Mesenchymal stem cell (in vitro differentiated cells and primary cell): ENCODE measurements at regions not wholly inside any gene's neighbourhood (a gene's known extent, or its start where the extent isn't known, plus 50 kb on each side); places are given as distances from the start of the nearest gene placed in this dataset.
A peak's percentile ranks its signal among the peaks of the same experiment; 100 is the strongest.

Experiments used
- DNase-seq: peaks from one replicate; pipeline ENCODE4 v3.0.0-alpha.2; 2013
- H2AFZ ChIP-seq: one replicate; pipeline ENCODE4 v1.6.1; 2013; ENCODE audit warnings: low read depth, mild to moderate bottlenecking, control low read depth, inconsistent platforms, low read length, moderate library complexity
- H2AK5ac ChIP-seq: 2 replicates; pipeline ENCODE4 v1.6.1; 2013; ENCODE audit warnings: low read length, moderate library complexity, mild to moderate bottlenecking, inconsistent platforms; ENCODE audit not compliant: severe bottlenecking
- H2BK120ac ChIP-seq: one replicate; pipeline ENCODE4 v1.6.1; 2013; ENCODE audit warnings: low read depth, mild to moderate bottlenecking, inconsistent platforms, low read length, moderate library complexity
- H2BK12ac ChIP-seq, 2 experiments: one replicate each; pipeline ENCODE4 v1.6.1; 2013; ENCODE audit warnings: inconsistent platforms in 2 of 2, low read length in 2 of 2, mild to moderate bottlenecking in 2 of 2, moderate library complexity in 2 of 2, control low read depth in 1 of 2
- H2BK15ac ChIP-seq: one replicate; pipeline ENCODE4 v1.6.1; 2013; ENCODE audit warnings: mild to moderate bottlenecking, low read depth, inconsistent platforms; ENCODE audit not compliant: poor library complexity, severe bottlenecking
- H2BK5ac ChIP-seq: 2 replicates; pipeline ENCODE4 v1.6.1; 2013; ENCODE audit warnings: low read depth, mild to moderate bottlenecking, low read length, control low read depth, inconsistent platforms; ENCODE audit not compliant: poor library complexity, severe bottlenecking
- H3K14ac ChIP-seq, 2 experiments: one replicate each; pipeline ENCODE4 v1.6.1; 2013; ENCODE audit warnings: inconsistent platforms in 2 of 2, low read length in 2 of 2, control low read depth in 1 of 2, mild to moderate bottlenecking in 1 of 2, moderate library complexity in 1 of 2
- H3K18ac ChIP-seq, 2 experiments: one replicate each; pipeline ENCODE4 v1.6.1; 2013; ENCODE audit warnings: inconsistent platforms in 2 of 2, low read length in 2 of 2, control low read depth in 1 of 2, low read depth in 1 of 2, mild to moderate bottlenecking in 1 of 2
- H3K23ac ChIP-seq, 2 experiments: one replicate each; pipeline ENCODE4 v1.6.1; 2013; ENCODE audit warnings: inconsistent platforms in 2 of 2, low read length in 2 of 2, mild to moderate bottlenecking in 2 of 2, moderate library complexity in 2 of 2, control low read depth in 1 of 2
- H3K27ac ChIP-seq: 2 replicates; pipeline ENCODE4 v1.5.1; 2013; ENCODE audit warnings: mild to moderate bottlenecking, moderate library complexity, low read length, control low read depth, inconsistent platforms; ENCODE audit not compliant: poor library complexity, severe bottlenecking
- H3K27me3 ChIP-seq, 2 experiments: 2 replicates each; pipeline versions ENCODE4 v1.6.1 to v1.7.0; 2013; ENCODE audit warnings: low read length in 2 of 2, mild to moderate bottlenecking in 2 of 2, moderate library complexity in 2 of 2, control low read depth in 1 of 2, inconsistent platforms in 1 of 2; ENCODE audit not compliant: control insufficient read depth in 1 of 2, insufficient read depth in 1 of 2
- H3K36me3 ChIP-seq, 2 experiments: 2 replicates each; pipeline versions ENCODE4 v1.6.1 to v1.7.0; 2013; ENCODE audit warnings: low read length in 2 of 2, control low read depth in 1 of 2, inconsistent platforms in 1 of 2, low read depth in 1 of 2, mild to moderate bottlenecking in 1 of 2; ENCODE audit not compliant: insufficient read depth in 2 of 2, control insufficient read depth in 1 of 2
- H3K4ac ChIP-seq, 2 experiments: one replicate each; pipeline ENCODE4 v1.6.1; 2013; ENCODE audit warnings: inconsistent platforms in 2 of 2, low read length in 2 of 2, mild to moderate bottlenecking in 2 of 2, moderate library complexity in 2 of 2, control low read depth in 1 of 2, low read depth in 1 of 2
- H3K4me1 ChIP-seq: 2 replicates; pipeline ENCODE4 v1.6.1; 2013; ENCODE audit warnings: low read depth, low read length, control low read depth; ENCODE audit not compliant: control insufficient read depth, insufficient read depth
- H3K4me2 ChIP-seq: 2 replicates; pipeline ENCODE4 v1.6.1; 2013; ENCODE audit warnings: low read length, mild to moderate bottlenecking, inconsistent platforms; ENCODE audit not compliant: poor library complexity, severe bottlenecking
- H3K4me3 ChIP-seq, 2 experiments: 2 replicates each; pipeline versions ENCODE4 v1.5.1 to v1.7.0; 2013; ENCODE audit warnings: low read length in 2 of 2, mild to moderate bottlenecking in 2 of 2, control low read depth in 1 of 2, low read depth in 1 of 2; ENCODE audit not compliant: insufficient read depth in 1 of 2
- H3K79me1 ChIP-seq: replicated peaks from 2 replicates; pipeline ENCODE4 v1.6.1; 2013; ENCODE audit warnings: mild to moderate bottlenecking, control low read depth, low read length, inconsistent platforms; ENCODE audit not compliant: poor library complexity, severe bottlenecking
- H3K9ac ChIP-seq: 2 replicates; pipeline ENCODE4 v1.7.0; 2013; ENCODE audit warnings: mild to moderate bottlenecking, low read length, moderate library complexity
- H3K9me3 ChIP-seq: 2 replicates; pipeline ENCODE4 v1.7.0; 2013; ENCODE audit warnings: mild to moderate bottlenecking, low read length; ENCODE audit not compliant: control insufficient read depth
- H4K8ac ChIP-seq: one replicate; pipeline ENCODE4 v1.6.1; 2013; ENCODE audit warnings: inconsistent platforms, mild to moderate bottlenecking, low read length, moderate library complexity
- H4K91ac ChIP-seq: one replicate; pipeline ENCODE4 v1.6.1; 2013; ENCODE audit warnings: mild to moderate bottlenecking, low read length, inconsistent platforms
- WGBS: methylation state at CpG from one replicate; pipeline ENCODE4 v1.1.7; 2013; ENCODE audit warnings: mixed read lengths; 5-methylcytosine and 5-hydroxymethylcytosine counted together

GRCh38 chr17:77378318-77379064, 237.7 kb downstream of the SEC14L1 start:
- Histone ChIP-seq H3K9ac (no peak overlapping the region), H3K14ac (peak overlapping the region in 1 of 2 experiments; percentile 26), H3K36me3 (peaks cover 3 to 40% of the 10 kb centered on the region in 2 experiments), H3K4me1 (peaks cover 75% of the 10 kb centered on the region), H2BK12ac (no peak overlapping the region), H3K23ac (peak overlapping the region in 1 of 2 experiments; percentile 51), H2BK120ac (no peak overlapping the region), H3K4me3 (no peak overlapping the region), H3K27ac (no peak overlapping the region), H3K18ac (peak overlapping the region in 1 of 2 experiments; percentile 4), H3K9me3 (no peaks in the 10 kb centered on the region), H2AK5ac (no peak overlapping the region), H3K4me2 (no peak overlapping the region), H4K8ac (no peak overlapping the region), H4K91ac (peak overlapping the region; percentile 22), H3K79me1 (peaks cover 9% of the 10 kb centered on the region), H2AFZ (no peak overlapping the region), H2BK5ac (no peak overlapping the region), H2BK15ac (no peak overlapping the region), H3K4ac (peak overlapping the region in 1 of 2 experiments; percentile 24), H3K27me3 (no peaks in the 10 kb centered on the region)
- DNase-seq = no peak
- 97% methylated on average over 21 of the region's 22 CpGs for WGBS

DNA sequence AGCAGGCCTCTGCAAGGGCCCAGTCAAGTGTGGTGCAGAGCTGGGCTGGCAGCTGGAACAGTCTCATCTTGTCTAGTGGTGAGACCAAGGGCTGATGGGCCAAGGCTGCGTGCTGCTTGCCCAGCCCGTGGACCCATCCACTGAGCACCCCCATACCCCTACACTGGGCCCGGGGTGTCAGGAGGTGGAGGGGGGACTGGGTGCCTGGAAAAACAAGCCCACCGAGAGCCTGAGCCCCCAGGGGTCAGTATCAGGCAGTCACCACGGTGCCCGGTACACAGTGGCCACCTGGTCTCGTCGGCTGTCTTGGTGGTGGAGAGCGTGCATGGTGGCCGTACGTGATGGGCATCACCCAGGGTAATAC, 238.3 kb downstream of the SEC14L1 start:
- WGBS = 96% methylated on average over 9 of the region's 11 CpGs
- peak overlapping the region in 1 of 2 experiments; percentile 28 for H2BK12ac ChIP-seq

DNA sequence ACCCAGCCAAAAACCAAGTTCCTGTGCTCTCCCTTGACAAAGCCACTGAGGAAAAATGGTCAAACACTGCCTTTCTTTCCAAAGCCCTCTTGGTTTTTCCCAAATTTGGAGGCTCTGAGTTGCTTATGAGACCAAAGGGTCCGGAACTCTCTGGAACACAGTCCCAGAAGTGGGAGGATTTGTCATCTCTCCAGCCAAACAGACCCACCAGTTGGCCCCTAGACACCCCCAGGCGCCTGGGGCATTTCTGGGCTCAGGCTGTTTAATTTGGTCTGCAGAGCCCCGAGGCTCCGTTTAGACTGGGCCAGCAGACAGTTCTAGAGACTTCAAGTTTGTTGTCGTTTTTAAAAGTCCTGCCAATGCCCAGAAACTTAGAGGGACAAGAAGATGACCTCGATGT, 239.1 kb downstream of the SEC14L1 start:
- no peaks in the 10 kb centered on the region for H3K27me3 ChIP-seq
- no peaks in the 10 kb centered on the region for H3K9me3 ChIP-seq
- no peak overlapping the region for H2AK5ac ChIP-seq
- no peak overlapping the region for H3K27ac ChIP-seq
- no peak overlapping the region for H3K4me3 ChIP-seq
- H3K23ac ChIP-seq = no peak overlapping the region
- H2AFZ ChIP-seq = no peak overlapping the region
- no peak overlapping the region for H4K8ac ChIP-seq
- no peak overlapping the region for H2BK12ac ChIP-seq
- no peak overlapping the region for H3K4me2 ChIP-seq
- 76% methylated on average over 4 of the region's 6 CpGs for WGBS
- no peak overlapping the region for H2BK5ac ChIP-seq
- H3K14ac ChIP-seq = no peak overlapping the region
- H3K36me3 ChIP-seq = peaks cover 7 to 52% of the 10 kb centered on the region in 2 experiments
- H3K4me1 ChIP-seq = peaks cover 76% of the 10 kb centered on the region
- no peak overlapping the region for H3K4ac ChIP-seq
- H4K91ac ChIP-seq = no peak overlapping the region
- H3K79me1 ChIP-seq = peaks cover 11% of the 10 kb centered on the region
- no peak overlapping the region for H2BK15ac ChIP-seq
- H2BK120ac ChIP-seq = no peak overlapping the region
- no peak for DNase-seq
- H3K18ac ChIP-seq = no peak overlapping the region
- H3K9ac ChIP-seq = peak overlapping the region; percentile 49

More for the DNA sequence above, 238.3 kb downstream of the SEC14L1 start:
- Histone ChIP-seq H2BK15ac (no peak overlapping the region), H3K18ac (no peak overlapping the region), H3K4ac (no peak overlapping the region), H3K36me3 (peaks cover 7 to 46% of the 10 kb centered on the region in 2 experiments), H2BK120ac (no peak overlapping the region), H2AFZ (no peak overlapping the region), H3K4me2 (no peak overlapping the region), H3K9ac (peak overlapping the region; percentile 49), H3K79me1 (peaks cover 11% of the 10 kb centered on the region), H3K9me3 (no peaks in the 10 kb centered on the region), H4K91ac (peak overlapping the region; percentile 4), H2AK5ac (no peak overlapping the region), H2BK5ac (no peak overlapping the region), H3K4me1 (peaks cover 80% of the 10 kb centered on the region), H3K27me3 (no peaks in the 10 kb centered on the region), H3K14ac (peak overlapping the region in 1 of 2 experiments; percentile 26), H3K27ac (no peak overlapping the region), H3K4me3 (no peak overlapping the region), H3K23ac (peak overlapping the region in 1 of 2 experiments; percentile 51), H4K8ac (no peak overlapping the region)
- DNase-seq = no peak

DNA sequence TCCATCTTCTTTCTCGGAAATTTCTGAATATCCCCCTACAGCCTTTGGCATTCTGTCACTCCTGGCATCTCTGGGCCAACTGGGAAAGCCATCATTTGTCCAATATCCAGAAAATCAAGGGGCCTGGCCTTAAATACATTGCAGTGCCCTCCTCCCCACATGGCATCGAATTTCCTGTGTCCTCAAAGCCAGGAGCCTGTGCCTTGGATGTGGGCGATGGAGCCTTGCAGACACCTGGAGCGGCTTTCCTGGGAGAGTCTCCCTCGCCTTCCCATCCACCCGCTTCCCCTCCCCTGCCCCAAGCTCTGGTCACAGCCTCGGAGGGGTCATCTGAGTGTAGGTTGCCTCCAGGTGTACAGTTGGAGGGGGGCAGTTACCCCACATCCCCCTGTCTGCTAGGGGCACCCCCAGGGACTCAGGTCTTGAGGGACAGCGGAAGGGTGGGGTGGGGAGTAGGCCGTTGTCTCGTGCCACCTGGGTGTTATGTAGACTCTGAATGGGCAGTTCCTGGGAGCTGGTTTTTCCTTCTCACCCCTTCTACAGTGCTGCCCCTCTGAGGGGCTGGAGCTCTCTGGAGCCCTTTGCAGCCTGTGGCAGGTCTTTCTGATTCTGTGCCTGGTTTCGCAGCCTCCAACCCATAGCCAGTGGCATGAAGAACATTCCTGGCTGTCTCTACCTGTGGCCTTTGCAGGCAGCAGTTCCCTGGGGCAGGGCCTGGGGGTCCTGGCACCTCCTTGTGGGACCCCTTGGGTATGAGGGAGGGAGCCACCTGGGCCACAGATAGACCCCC, 239.8 kb downstream of the SEC14L1 start:
- no peak for DNase-seq

More for the DNA sequence above, 239.8 kb downstream of the SEC14L1 start:
- Histone ChIP-seq H2AK5ac (no peak overlapping the region), H4K8ac (no peak overlapping the region), H4K91ac (no peak overlapping the region), H2BK5ac (no peak overlapping the region), H2AFZ (no peak overlapping the region), H3K4me1 (peaks cover 70% of the 10 kb centered on the region), H3K23ac (no peak overlapping the region), H3K4ac (no peak overlapping the region), H2BK120ac (no peak overlapping the region), H3K27ac (no peak overlapping the region), H3K79me1 (peaks cover 11% of the 10 kb centered on the region), H3K4me2 (no peak overlapping the region), H2BK12ac (no peak overlapping the region), H3K18ac (peak overlapping the region in 1 of 2 experiments; percentile 54), H3K9me3 (no peaks in the 10 kb centered on the region), H3K4me3 (no peak overlapping the region), H3K9ac (no peak overlapping the region), H3K14ac (no peak overlapping the region), H2BK15ac (no peak overlapping the region), H3K27me3 (no peaks in the 10 kb centered on the region), H3K36me3 (peaks cover 7 to 53% of the 10 kb centered on the region in 2 experiments)
- 94% methylated on average over 7 of the region's 11 CpGs for WGBS
